ENCODE measurements at regions not wholly inside any gene's neighbourhood (a gene's known extent, or its start where the extent isn't known, plus 50 kb on each side); places are given as distances from the start of the nearest gene placed in this dataset.

- DNase-seq (ENCODE audit: low spot score) = no peak
- no peaks in the 10 kb centered on the region for H3K9me3 ChIP-seq
- no peak overlapping the region for H3K4me3 ChIP-seq
- no peaks in the 10 kb centered on the region for H3K4me1 ChIP-seq
- no peaks in the 10 kb centered on the region for H3K36me3 ChIP-seq
- TF ChIP-seq CTCF (IDR thresholded peaks at IDR 0.05) = no peak
- H3K27me3 ChIP-seq = no peaks in the 10 kb centered on the region
- no peak overlapping the region for H3K27ac ChIP-seq
These were observed 237.7 kb upstream of the ZFHX3 start for GRCh38 chr16:73285436-73286201.

GRCh38 chr16:73280388-73280787 lies 232.5 kb upstream of the ZFHX3 start:
- no peak for TF ChIP-seq CTCF (IDR thresholded peaks at IDR 0.05)
- Histone ChIP-seq H3K36me3 (no peaks in the 10 kb centered on the region), H3K4me1 (no peaks in the 10 kb centered on the region), H3K27ac (no peak overlapping the region), H3K9me3 (no peaks in the 10 kb centered on the region), H3K27me3 (no peaks in the 10 kb centered on the region), H3K4me3 (no peak overlapping the region)
- no peak for DNase-seq (ENCODE audit: low spot score)

- H3K27ac ChIP-seq = no peak overlapping the region
- H3K9me3 ChIP-seq = no peaks in the 10 kb centered on the region
- no peak for DNase-seq (ENCODE audit: low spot score)
- H3K36me3 ChIP-seq = no peaks in the 10 kb centered on the region
- H3K4me1 ChIP-seq = no peaks in the 10 kb centered on the region
- no peak overlapping the region for H3K4me3 ChIP-seq
- TF ChIP-seq CTCF (IDR thresholded peaks at IDR 0.05) = no peak
- no peaks in the 10 kb centered on the region for H3K27me3 ChIP-seq
These were observed 231.5 kb upstream of the ZFHX3 start for GRCh38 chr16:73279451-73279850.

- H3K4me3 ChIP-seq = no peak overlapping the region
- DNase-seq (ENCODE audit: low spot score) = no peak
- no peaks in the 10 kb centered on the region for H3K9me3 ChIP-seq
- no peaks in the 10 kb centered on the region for H3K27me3 ChIP-seq
- no peaks in the 10 kb centered on the region for H3K36me3 ChIP-seq
- no peak for TF ChIP-seq CTCF (IDR thresholded peaks at IDR 0.05)
- no peaks in the 10 kb centered on the region for H3K4me1 ChIP-seq
- no peak overlapping the region for H3K27ac ChIP-seq
These were observed 229.1 kb upstream of the ZFHX3 start for GRCh38 chr16:73277071-73277470.

GRCh38 chr16:73275448-73275847 lies 227.5 kb upstream of the ZFHX3 start:
- H3K4me1 ChIP-seq = no peaks in the 10 kb centered on the region
- H3K36me3 ChIP-seq = no peaks in the 10 kb centered on the region
- no peaks in the 10 kb centered on the region for H3K27me3 ChIP-seq
- no peak overlapping the region for H3K4me3 ChIP-seq
- H3K27ac ChIP-seq = no peak overlapping the region
- DNase-seq (ENCODE audit: low spot score) = no peak
- no peaks in the 10 kb centered on the region for H3K9me3 ChIP-seq
- TF ChIP-seq CTCF (IDR thresholded peaks at IDR 0.05) = no peak

- Histone ChIP-seq H3K4me1 (no peaks in the 10 kb centered on the region), H3K27ac (no peak overlapping the region), H3K27me3 (no peaks in the 10 kb centered on the region), H3K9me3 (no peaks in the 10 kb centered on the region), H3K36me3 (no peaks in the 10 kb centered on the region), H3K4me3 (no peak overlapping the region)
- DNase-seq (ENCODE audit: low spot score) = no peak
- TF ChIP-seq CTCF (IDR thresholded peaks at IDR 0.05) = no peak
These were observed 227.1 kb upstream of the ZFHX3 start for GRCh38 chr16:73275024-73275423.
